H1 (cell line): ENCODE measurements at regions not wholly inside any gene's neighbourhood (a gene's known extent, or its start where the extent isn't known, plus 50 kb on each side); places are given as distances from the start of the nearest gene placed in this dataset.

ENCODE experiments used
- BACH1 ChIP-seq: IDR thresholded peaks from 2 replicates; pipeline ENCODE4 v1.6.1; 2012; ENCODE audit warnings: low read length, improper control_type of control experiment
- CTCF ChIP-seq, 3 experiments: IDR thresholded peaks; 1 replicate in 2 of 3; 2 replicates in 1 of 3; pipeline versions ENCODE4 v1.5.1 to v1.6.1; 2011; ENCODE audit warnings: low read length in 3 of 3, mild to moderate bottlenecking in 3 of 3, inconsistent platforms in 2 of 3, low read depth in 1 of 3, moderate library complexity in 1 of 3; ENCODE audit not compliant: insufficient read depth in 1 of 3; ENCODE audit errors: control extremely low read depth in 1 of 3
- EZH2 ChIP-seq: fragments of 200-600 bp; sonication (generic); IDR thresholded peaks from 2 replicates; pipeline ENCODE4 v1.7.1; 2012; ENCODE audit warnings: low read depth, mild to moderate bottlenecking, moderate library complexity, low read length, inconsistent platforms; ENCODE audit not compliant: severe bottlenecking
- POLR2AphosphoS5 ChIP-seq: IDR thresholded peaks from 2 replicates; pipeline ENCODE4 v1.6.1; 2011; ENCODE audit warnings: low read depth, low read length
- RAD21 ChIP-seq, 2 experiments: IDR thresholded peaks in 1 of 2; conservative IDR thresholded peaks in 1 of 2; 2 replicates each; pipeline ENCODE4 v1.6.1; 2011; ENCODE audit warnings: low read depth in 2 of 2, low read length in 2 of 2, improper control_type of control experiment in 1 of 2, inconsistent platforms in 1 of 2, mild to moderate bottlenecking in 1 of 2, moderate library complexity in 1 of 2
- USF2 ChIP-seq: IDR thresholded peaks from 2 replicates; pipeline ENCODE4 v1.6.1; 2011; ENCODE audit warnings: low read length, improper control_type of control experiment
- YY1 ChIP-seq: IDR thresholded peaks from 2 replicates; pipeline ENCODE4 v1.6.1; 2011; ENCODE audit warnings: low read depth, mild to moderate bottlenecking, low read length

DNA sequence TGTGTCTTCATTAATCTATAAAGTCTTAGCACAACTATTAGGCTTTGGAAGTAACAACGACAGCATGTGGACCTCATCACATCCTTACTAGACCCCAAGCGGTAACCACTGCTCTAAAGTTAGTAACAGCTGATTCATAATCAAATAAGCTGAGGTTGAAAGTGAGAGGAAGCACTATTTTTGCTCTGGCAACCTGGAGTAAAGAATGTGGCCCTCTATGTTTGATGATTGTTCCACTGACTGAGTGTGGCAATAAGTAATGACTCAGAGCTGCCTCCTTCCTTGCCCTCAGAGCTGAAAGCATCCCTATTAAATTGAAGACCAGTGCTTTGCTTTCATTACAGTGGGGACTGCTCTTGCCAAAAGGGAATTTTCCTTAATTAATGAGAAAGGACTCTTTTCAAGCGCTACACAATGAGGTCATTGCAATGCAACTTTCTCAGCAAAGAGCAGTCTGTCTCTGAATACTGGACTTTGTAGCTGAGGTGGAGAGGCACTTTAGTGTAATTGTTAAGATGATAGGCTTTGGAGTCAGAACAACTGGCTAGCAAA is 906.1 kb upstream of the RAG2 start:
- no peak for TF ChIP-seq USF2
- TF ChIP-seq CTCF (IDR thresholded peaks at IDR 0.05; ENCODE audit: control extremely low read depth in 1 of 3, insufficient read depth in 1 of 3, low read depth in 1 of 3, low read length in 3 of 3) = no peak
- TF ChIP-seq YY1 = no peak
- no peak for TF ChIP-seq EZH2
- no peak for TF ChIP-seq BACH1
- no peak for TF ChIP-seq POLR2AphosphoS5
- no peak for TF ChIP-seq RAD21 (IDR thresholded peaks at IDR 0.05 in 1 of 2, conservative IDR thresholded peaks at IDR 0.05 in 1 of 2; ENCODE audit: low read depth in 2 of 2, low read length in 2 of 2)
